DND-41 (cell line): ENCODE measurements at regions not wholly inside any gene's neighbourhood (a gene's known extent, or its start where the extent isn't known, plus 50 kb on each side); places are given as distances from the start of the nearest gene placed in this dataset.

ENCODE experiments used
- ATAC-seq: fragments of 200-7000 bp; cut with Tn5 transposase; 3 replicates; pipeline ENCODE4 v1.9.1; 2021; ENCODE audit warnings: low read depth; ENCODE audit not compliant: insufficient read depth
- DNase-seq: peaks from one replicate; pipeline ENCODE4 v3.0.0-alpha.2; 2020
- H2AFZ ChIP-seq: 2 replicates; pipeline ENCODE4 v1.6.0; 2012; ENCODE audit warnings: low read depth, low read length
- H3K27ac ChIP-seq: 2 replicates; pipeline ENCODE4 v1.5.1; 2012; ENCODE audit warnings: low read length, inconsistent platforms
- H3K27me3 ChIP-seq: fragments of 200-600 bp; sonication (generic); 2 replicates; pipeline ENCODE4 v1.6.0; 2012; ENCODE audit warnings: low read length, mild to moderate bottlenecking, inconsistent platforms; ENCODE audit not compliant: insufficient read depth, poor library complexity
- H3K36me3 ChIP-seq: 2 replicates; pipeline ENCODE4 v1.5.1; 2012; ENCODE audit warnings: low read length, inconsistent platforms; ENCODE audit not compliant: insufficient read depth
- H3K4me1 ChIP-seq: 2 replicates; pipeline ENCODE4 v1.5.1; 2012; ENCODE audit warnings: mild to moderate bottlenecking, low read length; ENCODE audit not compliant: insufficient read depth
- H3K4me2 ChIP-seq: 2 replicates; pipeline ENCODE4 v1.6.0; 2012; ENCODE audit warnings: mild to moderate bottlenecking, moderate library complexity, low read length, inconsistent platforms; ENCODE audit not compliant: insufficient read depth
- H3K4me3 ChIP-seq, 2 experiments: fragments of 200-600 bp in 1 of 2; shearing (Covaris generic) in 1 of 2; 2 replicates each; pipeline ENCODE4 v1.5.1; 2012 to 2016; ENCODE audit warnings: inconsistent platforms in 2 of 2, low read length in 2 of 2, mild to moderate bottlenecking in 2 of 2, low read depth in 1 of 2, moderate library complexity in 1 of 2
- H3K79me2 ChIP-seq: 2 replicates; pipeline ENCODE4 v1.6.0; 2012; ENCODE audit warnings: low read length, inconsistent platforms; ENCODE audit not compliant: insufficient read depth
- H3K9ac ChIP-seq: 2 replicates; pipeline ENCODE4 v1.6.0; 2012; ENCODE audit warnings: low read depth, mild to moderate bottlenecking, inconsistent platforms, low read length, moderate library complexity
- H3K9me3 ChIP-seq: 2 replicates; pipeline ENCODE4 v1.5.1; 2012; ENCODE audit warnings: low read length, moderate library complexity, mild to moderate bottlenecking, inconsistent platforms; ENCODE audit not compliant: insufficient read depth, severe bottlenecking
- H4K20me1 ChIP-seq: 2 replicates; pipeline ENCODE4 v1.6.0; 2012; ENCODE audit warnings: low read length; ENCODE audit not compliant: insufficient read depth
- CTCF ChIP-seq: IDR thresholded peaks from 2 replicates; pipeline ENCODE4 v1.5.1; 2012; ENCODE audit warnings: borderline replicate concordance, low read length, moderate library complexity, mild to moderate bottlenecking; ENCODE audit not compliant: poor library complexity, severe bottlenecking; ENCODE audit errors: extremely low read depth
- EZH2 ChIP-seq: IDR thresholded peaks from 3 replicates; pipeline ENCODE4 v1.6.1; 2012; ENCODE audit warnings: borderline replicate concordance, low read depth, mild to moderate bottlenecking, moderate library complexity, low read length, inconsistent platforms; ENCODE audit not compliant: severe bottlenecking

GRCh38 chr9:14023285-14023684, 290.7 kb downstream of the NFIB start:
- H3K27me3 ChIP-seq: no peaks in the 10 kb centered on the region
- no peaks in the 10 kb centered on the region for H3K36me3 ChIP-seq
- ATAC-seq (no peak), DNase-seq (no peak)
- H3K4me1 ChIP-seq: no peaks in the 10 kb centered on the region
- no peak overlapping the region for H3K27ac ChIP-seq
- H3K9me3 ChIP-seq: no peaks in the 10 kb centered on the region
- H3K4me2 ChIP-seq: no peak overlapping the region
- H3K4me3 ChIP-seq: no peak overlapping the region
- no peak overlapping the region for H2AFZ ChIP-seq
- no peaks in the 10 kb centered on the region for H3K79me2 ChIP-seq
- TF ChIP-seq EZH2 (no peak), CTCF (no peak)
- H3K9ac ChIP-seq: no peak overlapping the region
- H4K20me1 ChIP-seq: no peaks in the 10 kb centered on the region

- DNase-seq: no peak
- no peak for TF ChIP-seq EZH2
- TF ChIP-seq CTCF: no peak
- Histone ChIP-seq H2AFZ (no peak overlapping the region), H4K20me1 (no peaks in the 10 kb centered on the region), H3K4me3 (no peak overlapping the region), H3K4me1 (no peaks in the 10 kb centered on the region), H3K27ac (no peak overlapping the region), H3K27me3 (no peaks in the 10 kb centered on the region), H3K4me2 (no peak overlapping the region), H3K9me3 (no peaks in the 10 kb centered on the region), H3K9ac (no peak overlapping the region), H3K79me2 (no peaks in the 10 kb centered on the region), H3K36me3 (no peaks in the 10 kb centered on the region)
- ATAC-seq: no peak
Measured at GRCh38 chr9:14021871-14022525, 291.9 kb downstream of the NFIB start.

GRCh38 chr9:14018081-14018480, 295.9 kb downstream of the NFIB start:
- Histone ChIP-seq H3K9ac (no peak overlapping the region), H3K9me3 (no peaks in the 10 kb centered on the region), H3K79me2 (no peaks in the 10 kb centered on the region), H3K27me3 (no peaks in the 10 kb centered on the region), H3K4me3 (no peak overlapping the region), H2AFZ (no peak overlapping the region), H3K36me3 (no peaks in the 10 kb centered on the region), H3K27ac (no peak overlapping the region), H4K20me1 (no peaks in the 10 kb centered on the region), H3K4me2 (no peak overlapping the region), H3K4me1 (no peaks in the 10 kb centered on the region)
- DNase-seq (no peak), ATAC-seq (no peak)
- TF ChIP-seq EZH2 (no peak), CTCF (no peak)
